ENCODE measurements at regions not wholly inside any gene's neighbourhood (a gene's known extent, or its start where the extent isn't known, plus 50 kb on each side); places are given as distances from the start of the nearest gene placed in this dataset.

- DNase-seq (ENCODE audit: low spot score) = no peak
- Mint-ChIP-seq H3K27ac (0 out of 2 replicates have a peak overlapping the region, but pooled peaks have one; percentile 15), H3K36me3 (peaks cover 7% of the 10 kb centered on the region), H3K9me3 (peaks cover 18% of the 10 kb centered on the region), H3K4me1 (peaks cover 24% of the 10 kb centered on the region), H3K27me3 (ENCODE audit: low read depth) (no peaks in the 10 kb centered on the region), H3K4me3 (no peak overlapping the region)
- TF ChIP-seq ZNF317 (CRISPR knock-in tag; IDR thresholded peaks at IDR 0.05; ENCODE audit: borderline replicate concordance, low read depth) = 0 out of 2 replicates have a peak, but pooled peaks have one; percentile 20
- no peak for TF ChIP-seq ATF3 (CRISPR knock-in tag; conservative IDR thresholded peaks at IDR 0.05)
- ChIA-PET POLR2A (no interaction called here), CTCF (interaction anchor here (1.4 kb wide), 1 partner anchor 73 kb away, joined by 4 read pairs; no protein-coding TSS in a partner anchor)
- no peak for ATAC-seq
These were observed 74.9 kb downstream of the GCNT4 start for GRCh38 chr5:74977471-74977870.

GRCh38 chr5:74976651-74977050 lies 75.7 kb downstream of the GCNT4 start:
- peaks cover 7% of the 10 kb centered on the region for H3K36me3 Mint-ChIP-seq
- peaks cover 24% of the 10 kb centered on the region for H3K4me1 Mint-ChIP-seq
- H3K4me3 Mint-ChIP-seq = no peak overlapping the region
- H3K9me3 Mint-ChIP-seq = peaks cover 21% of the 10 kb centered on the region
- CTCF ChIA-PET = no interaction called here
- H3K27me3 Mint-ChIP-seq (ENCODE audit: low read depth) = no peaks in the 10 kb centered on the region; the same call in 1 of the 2 replicates
- no peak overlapping the region for H3K27ac Mint-ChIP-seq
- no peak for TF ChIP-seq ZNF425 (CRISPR knock-in tag; conservative IDR thresholded peaks at IDR 0.05)
- ATAC-seq (no peak), DNase-seq (ENCODE audit: low spot score) (no peak)
- POLR2A ChIA-PET = no interaction called here

GRCh38 chr5:74975582-74975981 lies 76.8 kb downstream of the GCNT4 start:
- TF ChIP-seq TCF7 (CRISPR knock-in tag; IDR thresholded peaks at IDR 0.05; ENCODE audit: low read depth) (no peak), MLX (CRISPR knock-in tag; IDR thresholded peaks at IDR 0.05) (no peak), ATF1 (CRISPR knock-in tag; IDR thresholded peaks at IDR 0.05) (no peak)
- ATAC-seq (no peak), DNase-seq (ENCODE audit: low spot score) (no peak)
- H3K27me3 Mint-ChIP-seq (ENCODE audit: low read depth) = no peaks in the 10 kb centered on the region; the same call in 1 of the 2 replicates
- peaks cover 25% of the 10 kb centered on the region for H3K9me3 Mint-ChIP-seq
- H3K27ac Mint-ChIP-seq = no peak overlapping the region
- peaks cover 7% of the 10 kb centered on the region for H3K36me3 Mint-ChIP-seq
- H3K4me3 Mint-ChIP-seq = no peak overlapping the region
- ChIA-PET CTCF (no interaction called here), POLR2A (no interaction called here)
- H3K4me1 Mint-ChIP-seq = peaks cover 24% of the 10 kb centered on the region

GRCh38 chr5:74974451-74975091 lies 77.8 kb downstream of the GCNT4 start:
- POLR2A ChIA-PET = no interaction called here
- Mint-ChIP-seq H3K27ac (no peak overlapping the region), H3K4me1 (peaks cover 24% of the 10 kb centered on the region), H3K9me3 (peaks cover 20% of the 10 kb centered on the region), H3K4me3 (no peak overlapping the region), H3K36me3 (peaks cover 7% of the 10 kb centered on the region), H3K27me3 (ENCODE audit: low read depth) (no peaks in the 10 kb centered on the region; the same call in 1 of the 2 replicates)
- TF ChIP-seq ATF2 (CRISPR knock-in tag; IDR thresholded peaks at IDR 0.05; ENCODE audit: borderline replicate concordance, low read depth) (no peak), ZNF121 (CRISPR knock-in tag; IDR thresholded peaks at IDR 0.05) (no peak), GTF2I (CRISPR knock-in tag; conservative IDR thresholded peaks at IDR 0.05) (no peak), GABPB1 (CRISPR knock-in tag; IDR thresholded peaks at IDR 0.05) (no peak), PREB (CRISPR knock-in tag; IDR thresholded peaks at IDR 0.05; ENCODE audit: borderline replicate concordance) (no peak), CREB1 (CRISPR knock-in tag; IDR thresholded peaks at IDR 0.05) (no peak), EMX1 (CRISPR knock-in tag; IDR thresholded peaks at IDR 0.05) (no peak), PRRX2 (CRISPR knock-in tag; IDR thresholded peaks at IDR 0.05) (no peak), JAZF1 (CRISPR knock-in tag; IDR thresholded peaks at IDR 0.05) (no peak), ZNF512 (CRISPR knock-in tag; IDR thresholded peaks at IDR 0.05; ENCODE audit: borderline replicate concordance) (no peak), USF2 (CRISPR knock-in tag; IDR thresholded peaks at IDR 0.05) (no peak)
- DNase-seq (ENCODE audit: low spot score) (no peak), ATAC-seq (no peak)
- CTCF ChIA-PET = no interaction called here
